HG02973 (cell line): ENCODE measurements at regions not wholly inside any gene's neighbourhood (a gene's known extent, or its start where the extent isn't known, plus 50 kb on each side); places are given as distances from the start of the nearest gene placed in this dataset.

Source experiments
- ATAC-seq: cut with Tn5 transposase; IDR thresholded peaks from one replicate; pipeline ENCODE4 v1.9.1; 2021; ENCODE audit warnings: moderate library complexity; ENCODE audit not compliant: unreplicated experiment

DNA sequence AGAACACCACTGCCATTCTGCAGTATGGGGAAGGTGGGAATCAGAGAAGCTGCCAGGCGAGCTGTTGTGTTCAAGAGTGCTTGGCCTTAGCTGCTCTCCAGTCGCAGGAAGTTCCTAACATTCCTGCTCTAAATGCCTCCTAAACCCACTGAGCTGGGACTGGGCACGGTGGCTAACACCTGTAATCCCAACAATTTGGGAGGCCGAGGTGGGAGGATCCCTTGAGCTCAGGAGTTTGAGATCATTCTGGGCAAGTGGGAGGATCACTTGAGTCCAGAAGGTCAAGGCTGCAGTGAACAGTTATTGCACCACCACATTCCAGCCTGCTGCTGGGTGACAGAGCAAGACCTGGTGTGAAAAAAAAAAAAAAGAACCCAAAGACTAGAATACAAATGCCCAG is 690.3 kb upstream of the FAM241A start:
- ATAC-seq = no peak

DNA sequence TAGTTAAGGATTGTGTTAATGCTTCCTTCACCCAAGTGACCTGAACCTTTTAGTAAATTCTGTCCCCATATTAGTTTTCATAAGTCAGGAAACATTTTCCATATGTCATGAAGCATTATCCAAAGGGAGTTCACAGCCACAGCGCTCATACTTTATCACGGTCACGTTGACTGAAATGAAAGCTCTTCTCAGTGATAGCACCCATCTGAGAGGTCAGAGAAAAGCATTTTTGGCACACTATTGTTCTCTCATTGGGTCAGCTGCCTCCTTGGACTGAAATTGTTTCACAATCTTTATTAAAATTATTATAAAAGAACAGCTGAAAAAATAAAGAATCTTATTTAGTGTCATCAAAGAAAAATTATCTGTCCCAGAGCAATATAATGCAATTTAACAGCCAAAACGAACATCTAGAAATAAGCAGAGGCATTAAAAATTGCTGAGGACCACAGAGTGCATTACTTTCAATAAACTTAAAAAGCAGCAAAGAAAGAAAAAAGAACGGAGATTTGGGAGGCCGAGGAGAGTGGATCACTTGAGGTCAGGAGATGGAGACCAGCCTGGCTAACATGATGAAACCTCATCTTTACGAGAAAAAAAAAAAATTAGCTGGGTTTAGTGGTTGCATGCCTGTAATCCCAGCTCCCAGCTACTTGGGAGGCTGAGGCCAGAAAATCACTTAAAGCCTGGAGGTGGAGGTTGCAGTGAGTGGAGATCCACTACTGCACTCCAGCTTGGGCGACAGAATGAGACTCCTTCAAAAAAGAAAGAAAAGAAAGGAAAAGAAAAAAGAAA is 680.8 kb upstream of the FAM241A start:
- ATAC-seq = no peak

DNA sequence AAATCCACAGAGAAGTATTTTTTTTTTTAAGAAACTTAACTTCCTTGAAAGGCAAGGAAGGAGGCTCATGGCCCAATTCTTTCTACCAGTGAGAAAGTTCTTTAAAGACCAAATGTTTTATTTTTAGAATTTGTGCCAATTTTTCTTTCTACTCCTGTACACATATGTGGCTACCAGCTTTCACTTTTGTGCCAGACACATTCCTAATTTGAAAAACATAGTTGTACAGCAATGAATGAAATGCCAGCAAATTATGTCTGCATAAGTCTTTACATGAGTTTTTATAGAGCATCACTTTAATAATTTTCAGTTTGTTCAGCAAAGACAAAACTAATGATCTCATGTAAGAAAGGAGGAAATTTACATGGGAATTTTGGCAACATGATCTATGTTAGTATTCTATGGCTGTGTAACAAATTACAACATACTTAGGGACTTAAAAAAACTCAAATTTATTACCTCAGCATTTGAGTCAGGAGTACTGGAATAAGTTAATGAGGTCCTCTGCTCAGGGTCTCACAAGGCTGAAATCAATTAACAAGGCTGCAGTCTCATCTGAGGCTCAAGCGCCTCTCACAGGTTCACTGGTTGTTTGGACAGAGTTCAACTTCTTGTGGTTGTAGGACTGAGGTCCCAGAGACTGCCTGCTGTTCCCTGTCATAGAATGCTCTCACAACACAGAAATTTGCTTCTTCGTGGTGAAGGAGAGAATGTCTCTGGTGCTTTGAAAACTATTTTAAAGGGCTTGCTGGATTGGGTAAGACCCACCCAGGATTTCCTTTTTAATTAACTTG is 678.2 kb upstream of the FAM241A start:
- no peak for ATAC-seq

DNA sequence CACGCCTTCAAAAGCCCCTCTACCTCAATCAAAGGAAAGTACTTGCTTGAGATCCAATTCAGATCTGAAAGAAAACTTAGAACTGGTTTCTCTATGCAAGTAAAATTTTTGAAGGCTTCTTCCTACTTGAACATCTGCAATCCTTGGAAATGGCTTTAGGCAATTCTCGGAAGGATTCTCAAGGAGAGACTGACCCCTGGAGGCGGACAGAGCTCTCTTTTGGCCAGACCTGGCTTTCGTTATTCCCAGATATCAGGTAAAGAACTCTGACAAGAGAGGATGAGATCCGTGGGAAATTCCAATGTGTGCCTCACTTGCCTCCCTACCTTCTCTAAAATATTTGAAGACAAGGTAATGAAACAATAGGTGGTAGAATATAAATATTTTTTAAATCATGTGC is 670.3 kb upstream of the FAM241A start:
- no peak for ATAC-seq

DNA sequence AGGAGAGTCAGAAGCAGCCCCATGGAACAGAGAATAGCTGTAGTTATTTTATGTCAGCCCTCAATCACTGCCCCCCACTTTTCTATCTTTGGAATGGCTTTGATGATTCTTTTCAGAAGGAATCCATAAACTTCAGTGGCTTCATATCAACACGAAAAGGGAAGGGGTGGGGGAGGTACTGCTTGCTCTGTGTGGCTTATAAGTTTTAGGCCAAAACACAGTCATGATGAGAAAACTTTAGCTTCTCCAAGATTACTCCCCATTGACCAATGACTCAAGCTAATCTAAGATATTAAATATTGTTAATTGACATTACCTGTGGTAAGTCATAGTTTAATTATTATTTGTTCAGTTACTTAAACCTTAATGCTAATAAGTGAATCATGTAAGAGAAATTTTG is 669.6 kb upstream of the FAM241A start:
- ATAC-seq = no peak

DNA sequence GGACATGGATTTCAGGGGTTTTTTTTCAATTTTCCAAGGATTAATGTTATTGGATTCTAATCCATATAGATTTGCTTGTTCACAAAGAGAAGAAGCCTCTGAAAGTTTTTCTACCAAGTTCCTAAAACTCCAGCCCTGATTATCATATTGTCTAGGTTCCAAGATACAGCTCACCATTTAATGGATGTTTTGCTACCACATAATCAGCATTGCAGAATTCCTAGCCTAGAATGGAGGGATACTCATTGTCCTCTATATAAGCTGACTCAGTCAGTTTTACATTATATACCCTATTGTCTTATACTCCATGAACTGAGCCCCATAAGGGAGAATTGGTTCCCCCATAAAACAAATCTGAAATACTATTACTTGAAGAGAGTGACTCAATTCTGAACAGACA is 664.7 kb upstream of the FAM241A start:
- ATAC-seq = no peak

DNA sequence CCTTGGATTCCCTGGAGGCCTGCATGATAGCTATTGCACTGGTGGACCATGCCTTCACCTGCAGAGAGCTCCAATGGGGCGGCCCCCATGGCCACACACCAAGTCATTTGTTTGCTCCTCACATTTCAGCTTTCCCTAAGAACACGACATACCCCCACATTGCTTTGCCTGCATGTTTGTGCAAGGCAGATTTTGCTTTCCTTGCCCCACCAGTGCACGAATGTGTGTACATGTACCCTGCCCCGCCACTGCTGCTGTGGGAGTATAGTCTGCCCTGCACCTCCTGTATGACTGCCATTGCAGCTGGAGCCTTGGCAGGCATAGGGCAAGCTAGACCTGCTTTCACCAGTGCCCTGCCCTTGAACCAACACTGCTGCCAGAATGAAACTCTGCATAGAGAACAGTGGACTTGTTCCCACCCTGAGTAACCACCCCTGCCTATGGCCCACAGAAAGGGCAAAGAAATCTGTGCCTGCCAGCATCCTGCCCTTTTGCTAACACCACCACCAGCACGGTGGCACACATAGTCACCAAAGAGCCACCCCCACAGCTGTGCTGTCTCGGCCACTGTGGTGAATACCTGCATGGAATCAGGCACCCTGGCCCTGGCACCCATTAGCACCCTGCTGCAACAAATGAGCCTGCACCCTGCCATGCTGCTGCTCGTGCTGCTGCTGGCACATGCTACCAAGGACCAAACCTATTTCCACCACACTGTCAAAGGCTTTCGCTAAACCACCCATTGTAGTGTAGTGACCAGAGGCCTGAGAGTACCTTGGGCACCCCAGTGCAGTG is 661.7 kb upstream of the FAM241A start:
- ATAC-seq = no peak

DNA sequence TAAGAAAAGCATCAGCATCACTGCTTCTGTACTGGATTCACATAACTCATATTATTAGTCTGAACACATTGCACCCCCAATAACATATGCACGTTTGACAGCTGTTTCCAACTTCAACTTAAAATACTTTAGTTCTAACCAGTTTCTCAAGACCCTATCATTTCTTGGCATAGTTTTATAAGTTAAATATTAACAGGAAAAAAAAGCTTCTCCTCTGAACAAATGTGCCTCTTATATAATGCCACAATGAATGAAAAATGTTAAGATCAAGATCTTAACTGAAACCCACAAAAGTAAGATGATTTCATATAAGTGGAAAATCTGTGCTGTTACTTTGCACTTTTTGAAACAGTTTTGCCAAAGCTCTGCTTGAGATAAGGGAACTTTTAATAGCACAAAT is 652.8 kb upstream of the FAM241A start:
- ATAC-seq = no peak

DNA sequence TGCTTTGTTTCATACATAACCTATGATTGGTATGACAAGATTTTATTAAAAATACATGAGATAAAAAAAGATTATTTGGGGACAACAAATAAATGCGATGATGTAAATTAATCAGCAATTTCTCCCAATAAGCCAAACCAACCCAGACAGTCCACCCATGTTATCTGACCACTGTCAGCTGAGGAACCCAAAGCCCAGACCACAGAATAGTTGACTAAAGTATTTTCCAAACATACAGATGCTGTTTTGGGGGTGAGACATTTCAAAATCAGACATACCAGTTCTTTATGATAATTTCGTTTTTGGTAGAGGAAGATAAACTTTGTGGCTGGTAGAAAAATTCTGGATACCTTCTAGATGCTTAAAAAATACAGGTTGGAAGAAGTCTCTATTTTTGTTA is 650.8 kb upstream of the FAM241A start:
- ATAC-seq = no peak

DNA sequence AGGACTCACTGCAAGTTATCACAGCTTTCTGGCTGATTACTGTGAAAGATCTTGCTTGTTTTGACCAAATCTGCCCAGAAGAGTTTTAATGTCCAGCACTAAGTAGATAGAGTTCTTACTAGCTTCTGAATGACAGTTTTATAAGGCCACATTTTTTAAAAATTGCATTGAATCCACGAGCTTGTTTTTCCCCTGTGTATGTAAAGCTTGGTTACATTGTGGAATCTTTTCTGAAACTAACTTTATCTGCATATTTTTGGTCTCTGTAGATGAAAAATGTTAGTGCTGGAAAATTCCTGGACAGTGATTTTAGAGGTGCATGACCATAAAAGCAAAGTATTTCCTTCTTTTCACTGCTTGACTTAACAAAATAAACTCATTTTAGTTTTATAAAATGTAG is 650.3 kb upstream of the FAM241A start:
- no peak for ATAC-seq

DNA sequence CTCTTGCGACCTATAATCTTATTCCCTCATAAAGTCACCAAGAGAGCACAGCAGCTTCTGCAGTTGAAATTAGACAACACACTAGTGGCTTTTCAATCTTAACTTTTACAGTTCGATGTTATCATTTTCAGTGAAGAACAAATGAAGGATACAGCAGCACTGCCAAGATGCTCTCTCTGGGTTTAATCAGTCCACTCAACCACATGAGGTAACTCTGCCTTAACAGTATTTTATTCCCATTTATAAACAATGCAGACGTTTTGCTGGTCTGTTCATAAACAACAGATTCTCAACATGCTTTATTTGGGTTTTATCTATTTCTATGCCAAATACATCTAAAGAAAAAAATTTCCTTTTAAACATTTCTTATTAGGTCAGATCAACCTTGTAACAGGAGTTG is 646.0 kb upstream of the FAM241A start:
- ATAC-seq = no peak

DNA sequence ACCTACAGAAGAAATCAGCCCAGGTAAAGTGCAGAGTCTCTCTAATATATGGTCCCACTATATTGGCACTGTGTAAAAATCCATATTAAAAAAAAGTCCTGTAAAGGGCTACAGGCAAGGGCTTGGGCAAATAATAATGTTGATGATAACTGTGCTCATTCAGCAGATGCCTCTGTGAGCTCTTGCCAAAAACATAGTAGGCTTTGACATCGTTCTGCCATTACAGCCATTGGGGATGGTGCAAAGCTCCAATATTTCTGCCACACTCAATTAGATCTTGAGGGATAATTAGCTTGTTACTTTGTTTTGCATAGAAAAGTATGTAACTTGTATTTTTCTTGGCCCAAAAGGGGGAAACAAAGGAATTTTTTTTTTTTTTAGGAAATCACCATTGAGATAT is 645.5 kb upstream of the FAM241A start:
- no peak for ATAC-seq

DNA sequence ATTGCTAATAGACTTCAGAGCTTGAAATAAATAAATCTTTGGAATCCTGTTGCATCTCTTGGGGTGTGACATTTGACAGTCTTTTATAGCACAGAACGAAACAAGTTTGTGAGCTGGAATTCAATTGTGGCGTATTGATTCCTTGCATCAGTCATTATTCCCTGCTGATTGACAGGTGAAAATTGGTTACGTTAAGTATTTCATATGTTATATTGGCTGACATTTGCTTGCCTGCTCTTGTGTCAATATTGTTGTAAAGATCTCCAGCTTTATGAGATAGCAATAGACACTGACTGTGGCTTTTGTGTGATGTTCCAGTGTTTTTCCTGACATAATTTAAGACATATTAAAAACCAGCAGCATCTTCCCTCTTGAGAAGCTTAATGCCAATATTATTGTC is 644.4 kb upstream of the FAM241A start:
- no peak for ATAC-seq

DNA sequence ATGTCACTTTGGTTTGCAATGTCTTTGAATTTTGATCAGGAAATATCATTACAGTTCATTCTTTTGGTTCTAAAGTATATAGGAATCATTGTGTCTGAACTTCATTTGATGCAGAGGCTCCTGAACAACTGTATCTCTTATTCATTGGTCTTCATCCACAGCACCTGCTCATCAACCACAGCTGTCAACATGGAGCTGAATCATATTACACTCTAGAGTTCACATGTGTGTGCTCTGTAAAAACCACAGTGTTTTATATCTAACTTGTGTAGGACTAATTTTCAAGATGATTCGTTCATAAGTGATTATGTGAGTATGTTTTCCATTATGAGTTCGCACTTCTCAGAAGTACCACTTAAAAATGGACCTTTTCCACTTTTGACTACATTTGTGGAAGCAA is 643.3 kb upstream of the FAM241A start:
- no peak for ATAC-seq

DNA sequence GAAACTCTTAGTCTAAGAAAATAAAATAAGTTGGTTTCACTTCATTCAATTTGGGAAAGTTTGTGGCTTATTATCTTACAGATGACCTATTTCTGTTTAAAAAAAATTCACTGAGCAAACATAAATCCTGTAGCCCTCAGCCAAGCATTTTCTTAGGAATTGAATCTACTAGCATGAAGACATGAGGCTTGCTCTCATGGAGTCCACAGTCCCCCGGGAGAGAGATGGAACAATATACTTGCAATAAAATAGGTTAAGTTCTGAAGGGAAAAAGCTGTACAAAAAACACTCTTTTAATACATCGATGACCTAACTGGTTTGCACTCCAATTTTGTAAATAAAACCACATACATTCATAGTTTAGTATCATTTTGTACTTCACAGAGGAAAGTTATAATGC is 642.6 kb upstream of the FAM241A start:
- no peak for ATAC-seq

DNA sequence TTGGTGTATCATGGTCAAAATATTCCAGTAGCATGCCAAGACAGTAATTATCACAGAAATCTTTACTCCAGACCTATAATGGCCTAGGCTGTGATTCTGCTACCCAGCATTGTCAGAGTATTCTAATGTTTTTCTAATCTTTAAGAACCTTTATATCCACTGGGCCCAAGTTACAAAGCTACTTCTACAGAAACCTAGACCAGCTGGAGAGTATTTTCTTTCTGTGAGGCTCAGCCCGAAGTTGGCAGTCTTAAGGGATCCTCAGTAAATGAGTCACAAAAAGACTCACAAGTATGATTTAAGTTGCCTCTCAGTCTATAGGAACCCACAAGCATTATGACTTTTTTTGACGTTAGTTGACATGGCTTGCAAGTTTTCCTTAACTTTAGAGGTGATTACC is 638.5 kb upstream of the FAM241A start:
- no peak for ATAC-seq

DNA sequence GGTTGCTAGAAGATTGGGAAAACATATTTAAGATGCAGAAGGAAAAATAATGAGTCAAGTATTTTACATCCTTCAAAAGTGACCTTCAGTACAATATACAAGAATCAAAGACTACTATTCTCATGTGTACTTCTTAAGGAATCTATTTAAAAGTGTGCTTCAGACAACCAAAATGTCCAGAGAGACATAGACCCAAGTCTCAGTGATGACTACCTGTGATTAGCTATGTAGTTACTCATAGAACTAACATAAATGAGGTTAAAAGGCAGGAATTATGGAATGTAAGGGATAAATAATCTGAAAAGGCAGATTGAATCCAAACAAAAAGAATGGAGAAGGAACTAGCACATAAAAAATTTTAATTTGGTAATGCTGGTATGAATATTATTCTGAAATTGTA is 634.7 kb upstream of the FAM241A start:
- ATAC-seq = no peak

DNA sequence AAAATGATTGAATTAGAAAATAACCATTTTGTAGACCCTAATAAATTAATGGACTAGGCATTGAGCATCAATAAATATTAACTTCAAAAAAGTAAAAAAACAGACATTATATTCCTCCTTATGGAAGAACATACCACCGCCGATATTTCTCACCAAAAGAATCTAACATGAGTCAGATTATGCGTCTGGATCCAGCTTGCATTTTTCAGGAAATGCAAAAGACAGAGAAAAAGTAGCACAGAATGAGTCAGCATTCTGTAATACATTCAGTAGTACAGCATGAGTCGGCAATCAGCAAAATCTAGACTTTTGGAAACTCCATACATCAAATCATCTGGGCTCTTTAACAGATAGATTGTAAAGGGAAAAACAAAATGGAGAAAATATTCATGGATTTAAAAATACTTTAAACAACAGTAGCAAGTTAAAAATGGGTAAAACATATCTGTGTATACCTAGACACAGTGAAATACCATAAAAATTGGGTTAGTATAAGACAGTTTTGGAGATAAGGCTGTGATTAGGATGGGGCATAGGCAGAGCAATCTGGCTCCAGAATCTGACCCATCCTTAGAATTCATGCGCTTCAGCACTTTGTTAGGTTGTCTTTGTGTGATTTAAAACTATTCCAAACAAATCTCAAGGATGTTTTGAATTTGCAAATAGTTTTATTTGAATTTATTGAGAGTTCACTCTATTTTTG is 633.0 kb upstream of the FAM241A start:
- ATAC-seq = no peak

DNA sequence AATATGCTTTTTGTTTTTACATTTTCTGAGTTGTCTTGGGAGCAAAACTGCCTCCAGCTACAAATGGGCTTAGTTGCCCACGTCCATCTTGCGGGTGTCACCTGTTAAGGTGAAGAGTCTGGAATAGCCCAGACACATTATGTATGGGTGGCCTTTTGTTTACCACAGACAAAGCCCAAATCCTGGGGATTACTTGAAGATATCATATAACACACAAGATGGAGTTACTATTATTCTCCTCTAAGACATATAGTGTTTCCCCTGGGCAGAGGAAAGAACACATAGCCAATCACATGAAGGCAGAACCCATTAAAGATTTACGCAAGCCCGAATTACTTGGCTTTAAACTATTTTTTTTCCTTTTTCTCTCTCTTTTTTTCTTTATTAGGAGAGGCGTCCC is 625.6 kb upstream of the FAM241A start:
- no peak for ATAC-seq

DNA sequence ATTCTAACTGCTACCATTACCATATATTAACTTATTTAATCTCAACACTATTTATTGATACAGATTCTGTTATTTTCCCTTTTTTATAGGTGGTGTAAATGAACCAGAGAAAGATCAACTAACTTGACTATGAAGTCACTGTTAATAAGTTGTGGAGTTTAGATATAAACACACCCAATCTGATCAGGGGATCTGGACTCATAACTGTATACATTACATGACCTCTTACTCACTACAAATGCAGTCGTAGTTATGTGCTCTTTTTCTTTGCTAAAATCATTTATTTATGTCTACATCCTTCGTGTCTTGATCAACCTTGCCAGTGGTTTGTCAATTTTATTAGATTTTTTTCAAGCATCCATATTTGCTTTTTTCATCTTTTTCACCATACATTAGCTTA is 614.8 kb upstream of the FAM241A start:
- ATAC-seq = no peak

DNA sequence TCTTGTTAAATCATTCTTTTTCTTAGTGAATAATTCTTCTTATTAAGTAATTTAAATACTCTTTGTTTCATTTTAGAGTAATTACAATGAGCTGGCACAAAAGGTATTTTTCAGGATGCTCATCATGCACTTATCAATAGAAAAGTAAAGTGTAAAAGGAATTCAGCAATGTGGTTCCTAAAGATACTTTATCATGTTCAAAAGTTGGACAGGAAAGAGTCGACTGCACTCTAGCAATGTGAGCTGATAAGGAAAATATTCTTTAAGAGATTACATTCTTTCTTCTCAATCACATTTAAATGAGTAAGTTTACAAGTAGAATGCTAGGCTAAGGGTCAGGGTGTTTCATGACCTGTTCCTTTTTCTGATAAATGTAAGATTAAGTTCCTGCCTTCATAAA is 609.5 kb upstream of the FAM241A start:
- ATAC-seq = no peak
